Ureter (tissue), 1 donor: ENCODE measurements at regions not wholly inside any gene's neighbourhood (a gene's known extent, or its start where the extent isn't known, plus 50 kb on each side); places are given as distances from the start of the nearest gene placed in this dataset.
A peak's percentile ranks its signal among the peaks of the same experiment; 100 is the strongest.
"Not testable (repeated sequence)": the region's sequence is repeated elsewhere in the genome, so short reads cannot be mapped to it uniquely, and the experiment has no call there.

ENCODE experiments used
- DNase-seq: peaks from one replicate; pipeline ENCODE4 v3.0.0-alpha.2; 2020; ENCODE audit warnings: low spot score
- donor health status: DM: yes; HTN: yes; CAD: no.

DNA sequence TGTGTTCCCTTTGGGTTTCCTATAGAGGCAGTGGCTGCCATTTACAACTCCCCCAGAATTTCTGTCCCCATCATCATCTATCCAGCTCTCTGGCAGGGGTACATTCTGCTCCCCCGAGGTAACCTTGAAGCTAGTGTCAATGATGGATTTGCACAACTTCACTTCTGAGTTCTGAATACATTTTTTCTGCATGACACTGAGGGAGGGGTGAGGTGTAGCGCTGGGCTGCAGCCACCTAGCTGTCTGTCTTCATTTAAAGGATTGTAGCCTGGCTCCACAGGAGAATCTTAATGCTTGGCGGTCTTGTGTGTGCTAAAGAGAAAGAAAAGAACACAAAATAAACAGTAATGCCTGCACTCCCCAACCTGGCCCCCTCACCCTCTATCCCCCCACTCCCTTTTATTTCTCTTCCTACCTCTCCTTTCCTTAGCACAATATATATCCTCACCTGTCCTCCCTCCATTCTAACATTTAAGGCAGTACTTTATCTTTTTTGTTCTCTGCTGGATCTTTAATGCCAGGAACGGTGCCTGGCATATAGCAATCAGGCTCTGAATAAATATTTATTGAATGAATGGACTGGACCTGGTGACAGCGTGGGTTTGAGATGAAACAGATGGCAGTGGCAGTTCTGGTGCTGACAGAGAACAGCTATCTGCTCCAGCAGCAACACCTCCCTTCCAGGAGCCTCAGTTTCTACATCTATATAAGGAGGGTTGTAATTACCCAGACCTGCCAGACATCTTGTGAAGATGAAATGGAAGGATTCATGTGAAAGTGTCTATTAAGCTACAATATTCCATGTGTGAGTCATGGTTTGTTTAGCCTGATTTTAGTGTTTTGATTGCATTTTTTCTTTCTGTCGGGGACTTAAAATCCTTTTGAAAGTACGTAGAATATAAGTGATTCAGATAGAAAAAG, 163.5 kb upstream of the CDH11 start:
- no peak for DNase-seq

DNA sequence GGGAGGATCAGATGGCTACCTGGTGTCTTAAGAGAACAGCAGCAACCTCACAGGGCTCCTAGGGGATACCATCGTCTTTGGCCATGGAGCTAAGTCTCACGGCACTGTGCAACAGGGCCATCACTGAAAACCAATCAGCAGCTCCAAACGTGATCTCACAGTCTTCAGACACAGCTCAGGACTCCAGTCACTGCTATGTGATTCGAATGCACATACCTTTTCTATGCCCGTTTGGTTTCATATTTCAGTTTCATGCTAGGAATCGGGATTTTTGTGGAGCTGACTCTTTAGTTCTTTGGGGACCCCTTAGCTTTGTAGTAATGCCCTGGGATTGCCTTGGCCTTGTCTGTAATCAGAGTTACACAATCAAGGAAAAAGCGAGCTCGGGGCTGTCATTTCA, 162.8 kb upstream of the CDH11 start:
- no peak for DNase-seq

DNA sequence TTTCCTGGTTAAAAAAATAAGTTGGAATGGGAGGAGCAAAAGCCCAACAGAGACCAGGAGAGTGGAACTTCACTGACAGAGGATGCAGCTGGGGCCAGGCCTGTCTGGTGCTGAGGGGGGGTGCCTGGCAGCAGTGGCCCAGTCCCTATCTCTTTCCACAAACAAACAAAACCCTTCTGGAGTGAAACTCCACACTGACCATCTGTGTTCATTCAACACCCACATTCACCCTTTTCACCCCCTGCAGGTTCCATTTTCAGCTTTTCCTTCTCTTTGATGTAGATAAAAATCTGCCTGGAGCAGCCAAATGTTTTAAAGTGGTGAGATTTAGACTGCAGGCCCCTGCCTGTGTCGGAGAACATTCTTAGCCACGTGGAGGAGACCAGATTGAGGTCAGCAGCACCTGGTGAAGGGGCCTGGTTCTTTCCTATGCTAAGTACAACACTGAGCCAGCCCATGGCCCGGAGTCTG, 161.4 kb upstream of the CDH11 start:
- DNase-seq = no peak

DNA sequence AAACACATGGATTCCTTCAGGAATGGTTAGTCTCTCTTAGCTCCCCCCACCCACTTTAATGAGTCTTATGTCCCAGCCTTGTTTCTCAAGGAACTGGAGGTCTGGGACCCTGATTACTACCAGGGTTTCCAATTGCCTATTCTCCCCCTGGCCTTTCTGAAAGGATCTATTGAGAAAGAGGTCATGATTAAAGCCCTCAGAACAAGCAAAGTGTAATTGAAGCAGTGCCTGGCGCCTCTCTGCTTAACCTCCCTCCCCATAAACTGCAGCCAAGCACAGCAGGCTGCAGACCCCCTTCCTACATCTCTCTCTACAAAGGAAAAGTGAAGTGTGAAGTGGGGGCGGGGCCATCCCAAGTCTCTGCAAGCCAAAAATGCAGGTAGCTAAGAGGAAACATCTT, 159.7 kb upstream of the CDH11 start:
- no peak for DNase-seq

DNA sequence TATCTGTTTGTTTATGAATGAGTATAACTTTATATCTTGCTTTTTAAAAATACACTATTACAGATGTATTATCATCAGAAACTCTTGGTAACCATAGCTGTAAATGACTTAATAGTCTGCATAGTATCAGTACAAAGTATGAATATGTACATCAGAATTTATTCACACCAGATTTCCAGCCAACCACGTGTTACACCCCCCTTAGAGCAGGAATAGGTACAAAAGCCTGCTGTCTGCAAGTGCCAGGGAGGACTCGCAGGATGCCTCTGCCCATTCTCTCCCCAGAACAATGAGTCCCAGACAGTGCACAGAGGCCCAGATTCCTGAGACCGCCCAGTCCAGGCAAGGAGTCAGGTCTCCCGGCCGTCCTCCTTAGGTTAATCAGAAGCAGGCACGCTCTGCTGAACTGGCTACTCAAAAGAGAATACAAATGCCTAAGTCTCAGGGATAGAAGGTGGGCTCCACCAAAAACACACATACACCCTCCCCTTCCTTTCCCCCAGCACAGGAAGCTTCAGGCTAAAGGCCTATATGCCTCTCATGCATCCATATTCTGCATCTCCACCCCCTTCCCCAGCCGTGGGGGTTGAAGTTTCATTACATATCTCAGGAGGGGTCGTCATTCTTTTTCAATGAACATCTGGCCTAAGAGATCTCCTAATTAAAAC, 159.1 kb upstream of the CDH11 start:
- DNase-seq = no peak

DNA sequence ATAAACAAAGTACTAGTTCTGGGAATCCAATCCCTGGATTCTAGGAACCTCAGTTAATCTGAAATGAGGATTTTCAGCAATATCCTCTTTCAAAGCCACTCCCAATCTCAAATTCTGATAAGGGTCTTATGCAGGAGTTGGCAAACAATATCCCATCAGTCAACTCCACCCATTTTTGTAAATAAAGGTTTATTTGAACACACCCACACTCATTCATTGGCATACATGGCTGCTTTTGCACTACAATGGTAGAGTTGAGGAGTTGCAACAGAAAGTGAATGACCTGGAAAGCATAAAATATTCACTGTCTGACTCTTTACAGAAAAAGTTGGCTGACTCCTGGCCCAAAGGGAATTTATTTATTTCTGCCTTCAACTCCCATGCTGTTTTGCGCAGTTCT, 157.7 kb upstream of the CDH11 start:
- DNase-seq = no peak

DNA sequence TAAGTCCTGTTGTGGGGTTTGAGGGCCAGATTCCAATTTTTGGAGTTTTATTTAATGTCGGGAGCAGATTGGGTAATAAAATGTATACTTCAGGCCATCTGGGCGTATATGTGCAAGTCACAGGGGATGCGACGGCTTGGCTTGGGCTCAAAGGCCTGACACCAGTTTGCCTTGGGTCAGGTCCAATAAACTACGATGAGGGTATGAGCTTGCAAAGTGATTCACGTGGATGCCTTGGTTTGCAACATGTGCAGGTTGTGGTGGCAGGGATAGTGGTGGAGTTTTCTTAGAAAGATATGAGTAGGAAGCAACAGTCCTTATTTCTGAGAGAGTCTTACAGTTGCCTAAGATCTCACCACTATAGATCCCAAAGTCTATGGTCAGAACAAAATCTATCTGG, 157.0 kb upstream of the CDH11 start:
- no peak for DNase-seq

DNA sequence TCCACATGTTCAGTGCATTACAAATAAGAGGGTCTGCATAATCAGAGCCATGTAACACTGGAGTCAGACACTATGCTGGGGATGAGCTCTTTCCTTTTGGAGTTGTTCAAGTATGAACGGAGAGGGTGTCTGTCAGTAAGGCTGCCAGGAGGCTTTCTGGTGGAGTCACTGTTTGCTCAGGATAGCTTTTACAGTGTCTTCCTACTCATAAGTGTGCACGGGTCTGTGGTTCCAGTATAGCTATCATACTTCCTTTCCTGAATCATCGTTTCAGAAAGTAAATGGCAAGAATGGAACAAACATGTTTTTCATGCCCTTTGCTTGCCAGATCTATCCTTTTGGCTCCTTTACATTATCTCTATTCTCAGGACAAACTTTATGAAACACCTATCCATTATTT, 152.7 kb upstream of the CDH11 start:
- no peak for DNase-seq

DNA sequence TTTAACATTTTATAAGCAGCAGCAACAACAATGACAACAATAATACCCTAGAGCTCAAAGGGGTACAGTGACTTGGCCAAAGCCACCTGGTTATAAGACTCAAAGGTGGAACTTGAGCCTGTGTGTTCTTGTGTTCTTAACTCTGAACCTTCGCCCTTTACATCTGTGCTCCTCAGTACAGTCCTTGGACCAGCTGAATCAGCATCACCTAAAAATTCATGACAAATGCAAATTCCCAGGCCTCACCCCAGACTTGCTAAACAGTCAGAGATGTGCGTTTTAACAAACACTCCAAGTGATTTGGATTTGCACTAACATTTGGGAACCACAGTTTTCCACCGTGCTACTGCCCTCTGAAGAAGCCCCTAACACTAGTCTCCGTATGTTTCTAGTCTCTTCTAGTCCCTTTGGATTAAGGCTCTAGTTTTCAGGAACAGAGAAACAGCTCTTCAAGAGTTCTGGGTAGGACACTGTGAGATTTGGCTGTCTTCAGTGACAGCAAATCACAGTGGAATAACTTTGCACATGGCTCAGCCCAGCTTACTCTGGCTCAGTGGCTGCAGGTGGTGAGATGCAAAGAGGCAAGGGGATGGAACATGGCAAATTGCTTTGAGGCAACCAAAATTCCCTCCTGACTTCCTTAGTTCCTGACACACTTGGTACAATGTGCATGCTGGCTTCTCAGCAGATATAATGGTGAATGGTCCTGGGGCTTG, 151.0 kb upstream of the CDH11 start:
- no peak for DNase-seq

DNA sequence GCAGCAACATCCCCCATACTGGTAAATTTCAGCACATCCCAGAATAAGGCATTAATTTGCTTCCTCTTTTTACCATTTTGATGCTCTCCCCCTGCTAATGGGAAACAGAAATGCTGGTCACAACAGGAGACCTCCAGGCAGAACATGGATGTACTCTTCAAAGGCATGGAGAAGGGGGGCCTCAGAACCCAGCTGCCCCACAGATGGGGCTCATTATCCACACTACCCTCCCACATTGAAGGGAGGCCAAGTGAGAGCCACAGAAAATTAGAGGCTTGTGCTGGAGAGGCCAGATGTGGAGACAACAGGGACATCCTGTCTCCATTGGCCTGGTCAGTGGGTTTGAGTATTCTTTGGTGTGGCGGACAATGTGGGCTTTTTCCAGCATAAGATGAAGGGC, 150.1 kb upstream of the CDH11 start:
- no peak for DNase-seq

DNA sequence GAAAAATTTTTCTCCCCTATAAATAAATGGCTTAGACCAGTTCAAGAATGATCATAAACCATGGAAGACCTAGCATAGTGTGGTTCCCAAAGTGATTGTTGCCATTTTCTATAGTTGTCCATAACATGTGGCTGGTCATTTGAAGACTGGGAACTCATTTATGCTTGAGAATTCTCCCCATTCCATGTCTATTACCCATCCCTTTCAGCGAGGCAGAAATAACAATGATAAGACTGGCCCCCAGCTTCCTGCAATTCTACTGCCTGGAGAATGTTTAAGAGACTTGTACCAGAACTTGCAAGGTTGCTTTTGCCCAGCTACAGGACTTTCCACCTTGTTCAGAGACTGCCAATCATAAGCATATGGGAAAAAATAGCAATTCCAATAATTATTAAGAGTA, 146.5 kb upstream of the CDH11 start:
- DNase-seq = no peak

DNA sequence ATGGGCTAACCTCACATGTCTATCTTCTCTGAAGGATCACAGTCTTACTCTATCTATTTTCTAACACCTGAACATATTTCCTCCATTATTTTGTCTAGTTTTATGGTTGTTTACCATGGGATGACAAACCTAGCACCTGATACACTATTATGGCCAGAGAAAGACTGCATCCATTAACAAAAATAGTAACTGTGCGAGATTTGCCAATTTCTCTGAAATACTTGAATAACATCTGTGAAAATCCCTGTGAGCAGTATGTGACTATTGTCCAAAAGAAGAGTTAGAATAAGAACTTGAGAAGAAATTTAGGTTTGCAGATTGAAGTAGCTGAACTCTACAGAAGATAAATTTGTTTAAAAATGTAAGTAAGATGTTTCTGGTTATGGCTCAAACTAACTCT, 142.0 kb upstream of the CDH11 start:
- no peak for DNase-seq

DNA sequence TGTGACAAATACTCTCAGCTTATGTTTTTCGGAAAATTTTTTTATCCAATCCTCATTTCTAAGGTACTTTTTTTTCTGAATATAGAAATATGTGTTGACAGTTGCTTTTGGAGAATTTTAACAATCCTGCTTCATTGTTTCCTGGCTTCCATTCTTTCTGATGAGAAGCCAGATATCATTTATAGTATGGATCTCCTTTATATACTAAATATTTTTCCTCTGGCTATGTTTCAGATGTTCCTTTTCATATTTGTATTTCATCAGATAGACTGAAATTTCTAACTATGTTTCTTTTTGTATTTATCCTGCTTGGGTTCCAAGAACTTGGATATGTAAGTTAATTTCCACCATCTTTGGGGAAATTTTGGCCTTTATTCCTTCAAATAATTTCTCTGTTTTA, 138.9 kb upstream of the CDH11 start:
- DNase-seq = no peak

DNA sequence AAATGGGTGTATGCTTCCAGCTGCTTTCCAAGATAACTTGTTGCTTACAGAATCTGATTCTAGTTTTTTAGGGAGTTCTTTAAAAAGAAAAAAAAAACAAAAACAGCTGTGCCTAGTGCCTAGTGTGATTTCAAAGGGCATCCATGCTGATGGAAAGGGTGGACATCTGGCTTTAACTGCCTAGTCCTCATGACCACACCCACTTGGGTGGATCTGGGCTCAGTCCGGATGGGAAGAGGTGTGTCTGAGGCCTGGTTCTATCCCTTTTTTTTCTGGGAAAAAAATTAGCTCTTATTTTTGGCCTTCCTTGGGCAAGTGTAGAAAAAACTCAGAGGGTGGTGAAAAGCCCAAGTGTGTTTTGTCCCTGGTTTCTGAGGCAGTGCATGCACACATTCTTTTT, 132.3 kb upstream of the CDH11 start:
- no peak for DNase-seq

DNA sequence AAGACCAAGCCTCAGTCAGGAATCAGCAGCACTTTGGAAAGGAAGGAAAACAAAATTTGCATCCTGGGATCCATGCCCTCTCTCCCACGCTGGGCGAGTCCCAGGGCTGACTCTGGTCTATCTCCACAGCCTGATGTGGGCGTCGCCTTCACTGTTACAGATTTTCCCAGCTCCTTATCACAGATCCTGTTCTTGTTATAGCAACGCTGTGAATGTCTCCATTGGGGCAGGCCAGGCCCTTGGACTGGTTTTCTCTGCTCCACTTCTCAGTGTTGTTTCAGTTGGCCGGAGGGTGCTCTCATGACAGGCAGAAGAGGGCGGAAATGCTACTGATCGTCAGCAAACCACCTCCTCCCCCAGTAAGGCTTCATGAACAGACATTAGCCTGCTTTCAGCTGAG, 127.9 kb upstream of the CDH11 start:
- DNase-seq = peak; percentile 48

DNA sequence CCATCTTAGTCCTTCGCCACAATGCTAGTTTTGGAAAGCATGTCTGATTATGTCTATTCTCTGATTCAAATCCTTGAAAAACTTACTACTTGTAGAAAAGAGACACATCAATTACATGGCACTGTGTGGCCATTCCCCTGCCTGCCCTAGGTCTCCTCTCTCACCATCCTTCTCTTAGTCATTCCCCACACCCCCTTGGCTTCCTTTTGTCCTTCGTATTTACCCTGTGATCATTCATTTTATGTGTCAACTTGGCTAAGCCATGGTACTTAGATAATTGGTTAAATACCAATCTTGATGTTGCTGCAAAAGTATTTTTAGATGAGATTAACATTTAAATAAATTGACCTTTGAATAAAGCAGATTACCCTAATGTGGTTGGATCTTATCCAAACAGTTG, 122.9 kb upstream of the CDH11 start:
- no peak for DNase-seq

DNA sequence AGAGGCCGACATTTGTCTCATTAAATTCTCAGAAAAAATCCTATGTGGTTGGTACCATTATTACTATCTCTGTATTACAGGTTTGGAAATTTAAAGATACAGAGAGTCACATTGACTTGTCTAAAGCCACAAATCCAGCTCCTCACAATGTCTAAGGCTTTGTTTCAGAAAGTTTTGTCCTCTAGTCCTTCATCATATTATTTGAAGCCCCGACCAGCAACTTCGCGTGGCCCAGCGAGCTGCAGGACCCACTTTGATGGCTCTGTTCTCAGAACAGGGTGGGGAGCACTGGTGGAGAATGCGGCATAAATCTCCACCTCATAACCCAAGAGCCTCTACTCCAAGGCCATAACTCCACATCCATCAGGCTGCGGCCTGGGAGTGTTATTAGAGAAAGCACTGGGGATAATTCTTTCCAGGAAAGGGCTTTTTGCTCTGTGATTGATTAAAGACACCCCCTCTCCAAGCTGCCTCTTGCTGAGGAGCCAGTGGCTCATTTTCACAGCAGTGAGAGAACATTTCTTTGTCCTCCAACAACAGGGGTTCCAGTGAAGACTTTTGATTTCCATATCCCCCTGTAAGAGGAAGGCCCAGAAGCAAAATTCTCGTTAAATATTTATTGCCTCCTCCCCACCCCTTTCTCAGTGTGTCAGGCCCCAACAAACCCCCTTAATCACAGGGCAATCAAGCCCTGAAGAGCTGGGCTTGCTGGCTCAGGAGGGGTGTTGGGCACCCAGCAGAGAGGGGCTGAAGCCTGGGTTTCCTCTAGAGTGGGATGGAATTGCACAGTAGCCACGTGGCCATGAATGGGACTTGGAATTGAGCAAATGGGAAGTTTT, 113.7 kb upstream of the CDH11 start:
- DNase-seq = no peak

DNA sequence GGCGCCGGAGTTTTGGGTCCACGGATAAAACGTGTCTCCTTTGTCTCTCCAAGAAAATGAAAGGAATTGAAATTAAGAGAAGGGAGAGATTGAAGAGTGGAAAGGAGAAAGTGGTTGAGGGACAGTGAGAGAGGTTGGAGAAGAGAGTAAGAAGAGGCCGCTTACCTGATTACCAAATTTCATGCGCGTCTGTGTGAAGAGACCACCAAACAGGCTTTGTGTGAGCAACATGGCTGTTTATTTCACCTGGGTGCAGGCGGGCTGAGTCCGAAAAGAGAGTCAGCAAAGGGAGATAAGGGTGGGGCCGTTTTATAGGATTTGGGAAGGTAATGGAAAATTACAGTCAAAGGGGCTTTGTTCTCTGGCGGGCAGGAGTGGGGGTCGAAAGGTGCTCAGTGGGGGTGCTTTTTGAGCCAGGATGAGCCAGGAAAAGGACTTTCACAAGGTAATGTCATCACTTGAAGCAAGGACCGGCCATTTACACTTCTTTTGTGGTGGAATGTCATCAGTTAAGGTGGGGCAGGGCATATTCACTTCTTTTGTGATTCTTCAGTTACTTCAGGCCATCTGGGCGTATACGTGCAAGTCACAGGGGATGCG, 113.0 kb upstream of the CDH11 start:
- not testable (repeated sequence) for DNase-seq

DNA sequence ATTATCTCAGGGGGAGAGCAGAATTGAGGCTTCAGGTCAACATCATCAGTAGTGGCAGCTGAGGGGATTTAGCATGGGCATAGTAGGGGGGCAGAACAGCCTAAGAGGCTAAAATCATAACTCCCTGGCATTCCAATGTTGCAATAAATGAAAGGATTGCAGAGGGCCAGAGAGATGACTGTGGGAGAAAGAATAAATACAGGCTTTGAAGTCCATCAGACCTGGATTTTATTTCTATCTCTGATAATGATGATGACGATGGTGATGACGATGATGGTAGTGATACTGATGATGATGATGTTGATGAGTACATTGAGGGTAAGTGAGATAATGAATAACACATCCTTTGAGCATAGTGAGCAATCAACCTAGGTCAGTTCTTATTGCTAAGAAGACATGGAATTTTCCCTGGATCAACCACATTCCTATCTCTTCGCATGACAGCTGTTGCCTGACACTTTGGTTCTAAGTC, 107.4 kb upstream of the CDH11 start:
- no peak for DNase-seq

DNA sequence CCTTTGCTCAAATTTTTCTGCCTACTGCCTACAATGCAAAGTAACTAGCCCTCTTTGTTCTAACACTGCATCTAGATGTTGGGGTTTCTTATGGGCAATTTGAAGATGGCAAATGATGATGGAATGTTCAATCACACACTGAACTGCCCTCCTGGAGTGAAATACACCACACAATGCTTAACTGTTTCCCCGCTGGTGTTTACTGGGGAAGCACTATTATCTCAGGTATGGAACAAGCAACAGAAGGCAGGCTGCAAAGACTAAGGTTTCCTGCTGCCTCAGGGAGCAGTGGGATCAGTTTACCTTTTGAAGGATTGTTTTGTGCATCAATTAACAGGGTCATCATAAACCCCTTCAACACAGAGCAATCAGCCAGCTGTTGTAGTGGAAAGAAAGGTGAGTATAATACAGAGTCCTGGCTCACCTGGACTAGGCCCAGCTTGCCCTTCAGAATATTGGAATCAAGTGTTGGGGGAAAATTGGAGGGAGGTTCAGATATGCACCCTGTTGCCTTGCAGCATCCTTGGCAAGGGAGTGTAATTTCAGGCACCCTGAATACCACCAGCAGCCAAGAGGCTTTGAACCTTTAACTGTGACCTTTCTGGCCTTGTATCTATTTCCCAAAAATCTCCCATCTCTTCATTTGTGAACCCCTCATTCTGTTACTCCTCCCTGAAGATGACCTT, 105.4 kb upstream of the CDH11 start:
- DNase-seq = no peak

DNA sequence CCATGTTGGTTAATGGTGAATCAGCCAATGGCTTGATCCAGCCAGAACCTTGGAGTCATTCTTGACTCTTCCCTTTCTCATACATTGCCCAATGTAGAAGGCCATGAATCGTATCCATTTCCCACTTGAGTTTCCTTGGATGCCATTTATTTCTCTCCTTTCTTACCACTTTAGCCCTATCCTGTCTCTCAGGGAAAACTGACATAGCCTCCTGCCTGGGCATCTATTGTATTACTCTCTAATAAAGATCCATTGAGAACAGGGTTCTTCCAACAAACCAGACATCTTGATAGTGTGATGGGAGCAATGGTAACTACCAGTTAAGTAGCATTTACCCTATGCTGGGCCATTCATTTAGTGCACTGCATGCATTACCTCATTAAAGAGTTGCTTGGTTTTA, 104.2 kb upstream of the CDH11 start:
- no peak for DNase-seq
